Activated CD4-positive, alpha-beta T cell treated with anti-CD3 and anti-CD28 coated beads, Interleukin-10, Interleukin-2, amounts not matched to agents 100 ng/mL and 50 ng/mL, durations not matched to agents 16 hours and 8 hours (primary cell): ENCODE measurements at regions not wholly inside any gene's neighbourhood (a gene's known extent, or its start where the extent isn't known, plus 50 kb on each side); places are given as distances from the start of the nearest gene placed in this dataset.
"Not testable (repeated sequence)": the region's sequence is repeated elsewhere in the genome, so short reads cannot be mapped to it uniquely, and the experiment has no call there.

Experiments
- DNase-seq: peaks from one replicate; pipeline ENCODE4 v3.0.0-alpha.2; 2020

DNA sequence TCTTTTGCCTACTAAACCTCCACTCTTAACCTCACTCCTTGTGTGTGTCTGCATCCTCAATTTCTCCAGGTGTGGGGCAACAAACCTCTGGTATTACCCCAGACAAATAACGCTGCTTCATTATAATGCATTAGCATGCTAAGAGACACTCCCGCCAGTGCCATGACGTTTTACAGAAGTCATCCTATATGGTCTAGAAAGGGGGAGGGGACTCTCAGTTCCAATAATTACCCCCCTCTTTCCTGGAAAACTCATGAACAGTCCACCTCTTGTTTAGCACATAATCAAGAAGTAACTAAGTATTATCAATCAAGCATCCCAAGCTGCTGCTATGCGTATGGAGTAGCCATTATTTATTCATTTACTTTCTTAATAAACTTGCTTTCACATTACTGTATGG lies 364.5 kb downstream of the TYW1 start:
- no peak for DNase-seq

DNA sequence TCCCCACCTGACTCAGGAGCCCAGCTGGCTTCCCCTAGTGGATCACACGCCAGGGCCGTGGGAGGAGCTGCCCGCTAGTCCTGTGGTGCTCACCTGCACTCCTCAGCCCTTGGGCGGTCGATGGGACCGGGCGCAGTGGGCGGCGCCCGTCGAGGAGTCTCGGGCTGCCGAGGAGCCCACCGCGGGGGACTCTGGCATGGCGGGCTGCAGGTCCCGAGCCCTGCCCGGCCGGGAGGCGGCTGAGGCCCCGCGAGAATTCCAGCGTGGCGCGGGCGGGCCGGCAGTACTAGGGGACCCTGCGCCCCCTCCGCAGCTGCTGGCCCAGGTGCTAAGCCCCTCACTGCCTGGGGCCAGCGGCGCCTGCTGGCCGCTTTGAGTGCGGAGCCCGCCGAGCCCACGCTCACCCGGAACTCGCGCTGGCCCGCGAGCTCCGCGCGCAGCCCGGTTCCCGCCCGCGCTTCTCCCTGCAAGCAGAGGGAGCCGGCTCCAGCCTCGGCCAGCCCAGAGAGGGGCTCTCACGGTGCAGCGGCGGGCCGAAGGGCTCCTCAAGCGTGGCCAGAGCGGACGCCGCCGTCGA lies 367.9 kb downstream of the TYW1 start:
- no peak for DNase-seq

DNA sequence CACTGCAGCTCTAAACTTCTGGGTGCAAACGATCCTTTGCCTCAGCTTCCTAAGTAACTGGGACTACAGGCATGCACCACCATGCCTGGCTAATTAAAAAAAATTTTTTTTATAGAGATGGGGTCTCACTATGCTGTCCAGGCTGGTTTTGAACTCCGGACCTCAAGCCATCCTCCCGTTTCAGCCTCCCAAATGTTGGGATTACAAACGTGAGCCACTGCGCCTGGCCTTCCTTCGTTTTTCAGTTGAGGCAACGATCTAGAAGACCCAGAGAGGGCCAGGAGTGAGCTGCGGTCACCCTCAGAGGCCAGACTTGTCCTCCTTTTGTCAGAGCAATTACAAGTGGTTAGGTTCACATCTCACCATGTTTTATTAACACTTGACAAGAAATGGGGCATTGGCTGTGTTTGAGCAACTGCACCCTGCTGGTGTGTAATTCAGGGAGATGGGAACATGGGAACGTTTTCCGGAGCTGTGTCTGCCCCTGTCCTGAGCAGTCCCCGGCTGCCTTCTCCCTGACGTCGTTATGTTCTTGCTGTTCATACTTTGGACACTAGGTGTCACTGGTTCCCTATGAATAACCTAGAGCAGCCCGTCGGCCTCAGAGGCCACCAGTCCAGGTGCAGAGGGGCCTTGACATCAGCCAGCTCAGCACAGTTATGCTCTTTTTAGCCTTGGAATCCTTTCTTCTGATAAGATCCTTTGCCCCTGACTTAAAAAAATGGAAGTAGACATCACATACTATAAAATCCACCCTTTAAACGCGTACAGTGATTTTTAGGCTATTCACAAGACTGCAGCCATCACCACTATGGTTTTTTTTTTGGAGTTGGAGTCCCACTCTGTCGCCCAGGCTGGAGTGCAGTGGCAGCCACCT lies 375.0 kb downstream of the TYW1 start:
- DNase-seq = peak; percentile 71

DNA sequence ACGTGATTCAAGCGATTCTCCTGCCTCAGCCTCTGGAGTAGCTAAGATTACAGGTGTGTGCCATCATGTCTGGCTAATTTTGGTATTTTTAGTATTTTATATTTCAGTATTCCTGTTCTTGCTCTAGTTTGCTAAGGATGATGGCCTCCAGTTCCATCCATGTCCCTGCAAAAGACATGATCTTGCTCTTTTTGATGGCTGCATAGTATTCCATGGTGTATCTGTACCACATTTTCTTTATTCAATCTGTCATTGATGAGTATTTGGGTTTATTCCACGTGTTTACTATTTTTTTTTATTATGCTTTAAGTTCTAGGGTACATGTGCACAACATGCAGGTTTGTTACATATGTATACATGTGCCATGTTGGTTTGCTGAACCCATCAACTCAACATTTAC lies 376.8 kb downstream of the TYW1 start:
- not testable (repeated sequence) for DNase-seq

DNA sequence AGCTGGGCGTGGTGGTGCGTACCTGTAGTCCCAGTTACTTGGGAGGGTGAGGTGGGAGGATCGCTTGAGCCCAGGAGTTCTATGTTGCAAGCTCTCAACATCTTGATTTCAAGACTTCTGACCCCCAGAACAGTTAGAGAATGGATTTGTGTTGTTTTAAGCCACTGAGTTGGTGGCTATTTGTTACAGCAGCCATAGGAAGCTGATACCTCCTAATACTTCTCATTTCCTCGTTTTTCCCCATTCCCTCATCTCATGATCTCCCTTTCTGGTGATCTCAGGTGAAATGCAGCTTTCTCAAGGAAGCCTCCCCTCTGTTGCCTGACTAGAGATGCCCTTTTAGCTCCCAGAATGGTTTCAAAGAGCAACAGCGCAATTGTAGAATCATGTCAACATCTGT lies 378.8 kb downstream of the TYW1 start:
- no peak for DNase-seq

DNA sequence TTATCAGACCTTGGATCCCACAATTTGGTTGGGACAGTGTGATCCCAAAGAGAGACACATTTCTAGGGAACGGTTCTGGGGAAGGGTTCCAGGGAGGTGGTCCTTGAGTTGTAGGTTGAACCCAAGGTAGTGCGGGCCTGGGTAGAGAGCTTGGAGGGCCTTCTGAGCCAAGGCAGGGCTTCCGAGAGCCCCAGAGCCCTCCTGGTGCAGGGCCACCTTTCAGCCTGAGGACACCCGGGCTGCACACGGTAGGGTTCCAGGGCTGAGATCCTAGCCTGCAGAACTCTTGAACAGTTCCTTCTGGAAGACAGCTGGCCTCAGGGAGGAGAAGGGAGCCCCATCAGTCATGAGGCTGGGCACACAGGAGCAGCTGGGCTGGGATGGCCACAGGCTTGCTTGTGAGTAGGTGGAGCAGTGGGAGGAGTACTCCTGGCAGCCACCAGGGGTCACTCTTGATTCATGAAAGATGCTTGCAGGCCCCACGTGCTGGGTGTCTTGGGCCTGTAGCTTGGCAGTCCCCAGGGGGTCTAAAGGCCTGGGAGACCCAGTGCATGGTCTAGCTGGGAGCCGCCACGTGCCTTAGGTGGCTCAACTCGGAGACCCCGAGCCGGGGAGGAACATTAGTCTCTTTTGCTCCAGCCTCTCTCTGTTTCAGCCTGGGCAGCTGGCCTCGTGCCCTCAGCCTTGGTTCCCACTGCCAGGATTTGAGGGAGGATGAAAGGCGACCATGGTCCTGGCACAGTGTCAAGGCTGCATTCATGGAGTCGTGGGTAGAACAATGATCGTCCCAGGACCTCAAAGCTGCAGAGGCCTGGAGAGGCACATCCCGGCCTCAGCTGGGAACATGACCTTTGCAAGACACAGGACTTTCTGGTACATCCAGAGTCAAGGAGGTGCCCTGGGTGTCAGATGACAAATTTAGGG lies 381.6 kb downstream of the TYW1 start:
- peak; percentile 71 for DNase-seq

DNA sequence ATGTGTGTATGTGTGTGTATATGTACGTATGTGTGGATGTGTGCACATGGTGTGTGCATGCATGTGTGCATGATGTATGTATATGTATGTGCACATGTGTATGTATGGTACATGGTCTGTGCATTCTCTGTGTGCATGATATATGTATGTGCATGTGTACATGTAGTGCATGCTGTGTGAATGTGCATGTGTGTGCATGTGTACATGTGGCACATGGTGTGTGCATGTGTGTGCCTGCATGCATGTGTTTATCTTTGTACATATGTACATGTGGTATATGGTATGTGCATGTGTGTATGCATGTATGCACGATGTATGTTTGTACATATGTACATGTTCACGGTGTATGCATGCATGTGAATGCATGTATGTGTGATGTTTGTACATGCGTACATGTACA lies 383.7 kb downstream of the TYW1 start:
- no peak for DNase-seq

DNA sequence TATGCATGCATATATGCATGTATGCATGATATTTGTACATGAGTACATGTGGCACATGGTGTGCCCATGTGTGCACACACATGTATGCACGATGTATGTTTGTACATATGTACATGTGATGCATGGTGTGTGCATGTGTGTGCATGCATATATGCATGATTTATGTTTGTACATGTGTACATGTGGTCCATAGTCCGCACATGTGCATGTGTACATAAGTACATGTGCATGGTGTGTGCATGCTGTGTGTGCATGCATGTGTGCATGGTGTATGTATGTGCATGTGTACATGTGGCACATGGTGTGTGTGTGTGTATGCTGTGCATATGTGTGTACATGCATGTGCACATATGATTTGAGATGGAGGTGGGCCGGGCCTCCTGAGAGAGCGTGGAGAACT lies 384.2 kb downstream of the TYW1 start:
- DNase-seq = no peak

DNA sequence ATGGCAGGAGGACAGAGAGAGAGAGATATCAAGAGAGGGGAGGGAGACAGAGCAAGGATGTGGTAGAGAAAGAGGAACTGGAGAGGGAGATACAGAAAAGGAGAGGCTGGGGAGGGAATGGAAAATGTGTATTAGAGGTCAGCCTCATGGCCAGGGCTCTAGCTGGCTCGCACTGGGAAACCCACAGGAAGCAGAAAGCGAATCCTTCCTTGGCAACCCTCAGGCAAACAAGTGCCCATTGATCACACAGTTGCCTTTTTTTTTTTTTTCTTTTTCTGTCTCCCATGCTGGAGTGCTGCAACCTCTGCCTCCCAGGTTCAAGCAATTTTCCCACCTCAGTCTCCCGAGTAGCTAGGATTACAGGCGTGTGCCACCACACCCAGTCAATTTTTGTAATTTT lies 391.2 kb downstream of the TYW1 start:
- no peak for DNase-seq

DNA sequence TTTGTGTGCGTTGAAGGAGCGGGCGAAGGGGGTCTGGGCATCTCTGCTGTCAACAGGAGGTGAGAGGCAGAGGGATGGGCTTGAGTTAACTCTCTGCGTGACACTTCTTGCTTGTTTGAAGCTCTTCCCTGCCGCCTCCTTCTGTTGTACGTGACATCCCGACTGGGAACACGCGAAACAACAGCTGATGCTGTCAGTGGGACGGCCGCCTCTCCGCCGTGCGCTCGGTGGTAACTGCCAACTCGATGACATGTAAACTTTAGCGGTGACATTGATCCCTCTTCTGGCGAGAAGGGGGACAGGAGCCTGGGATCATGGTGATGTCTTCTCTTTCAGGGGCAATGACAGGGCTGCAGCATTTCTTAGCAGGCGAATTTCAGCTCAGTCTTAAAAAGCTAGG lies 394.5 kb downstream of the TYW1 start:
- DNase-seq = no peak

DNA sequence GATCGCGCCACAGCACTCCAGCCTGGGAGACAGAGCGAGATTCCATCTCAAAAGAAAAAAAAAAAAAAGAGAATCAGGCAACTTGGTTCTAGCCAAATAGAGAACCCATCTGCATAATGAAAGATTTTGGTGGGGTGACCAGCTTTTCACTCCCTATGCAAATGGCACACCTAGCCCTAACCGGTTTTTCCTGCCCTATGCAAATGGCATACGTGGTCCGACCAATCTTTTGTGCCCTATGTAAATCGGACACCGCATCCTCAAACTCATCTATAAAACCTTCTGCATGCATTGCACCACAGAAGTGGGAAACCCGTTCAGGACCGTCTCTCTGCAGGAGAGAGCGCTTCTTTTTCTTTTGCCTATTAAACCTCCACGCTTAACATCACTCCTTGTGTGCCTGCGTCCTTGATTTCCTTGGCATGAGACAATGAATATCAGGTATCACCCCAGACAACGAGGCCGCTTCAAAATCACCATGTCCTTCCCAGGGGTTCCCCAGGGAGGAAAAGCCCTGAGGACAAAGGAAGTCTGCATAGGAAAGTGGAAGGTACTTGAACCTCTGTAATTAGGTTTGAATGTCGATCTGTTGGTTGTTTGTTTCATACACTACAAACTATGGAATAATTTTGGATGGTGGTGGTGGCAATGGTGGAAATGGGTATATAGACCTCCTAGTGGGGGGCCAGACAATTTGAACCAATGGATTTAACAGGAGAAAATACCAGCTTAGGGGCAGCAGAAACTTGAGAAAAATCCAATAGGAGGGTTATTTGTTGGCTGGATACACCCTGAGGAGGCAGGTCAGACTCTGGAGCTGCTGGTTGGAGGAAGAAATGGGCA lies 396.2 kb downstream of the TYW1 start:
- no peak for DNase-seq

DNA sequence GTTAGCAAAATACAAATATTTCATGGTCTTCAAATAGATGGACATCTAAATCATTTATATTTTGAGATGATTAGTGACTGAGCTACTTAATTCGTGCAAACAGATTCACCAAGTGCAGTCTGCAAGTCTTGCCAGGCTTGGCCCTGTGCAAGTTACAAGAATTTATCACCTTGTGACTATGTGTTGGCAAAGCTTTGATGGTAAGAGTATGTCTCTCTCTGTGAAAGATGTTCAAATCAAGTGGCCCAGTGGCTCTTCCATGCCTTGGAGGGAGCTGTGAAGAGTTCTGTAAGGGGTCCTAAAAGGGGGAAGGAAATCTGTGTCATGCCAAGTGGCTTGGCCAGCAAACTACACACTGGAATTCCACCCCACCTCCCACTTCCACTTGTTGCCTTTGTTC lies 397.3 kb downstream of the TYW1 start:
- DNase-seq = no peak

DNA sequence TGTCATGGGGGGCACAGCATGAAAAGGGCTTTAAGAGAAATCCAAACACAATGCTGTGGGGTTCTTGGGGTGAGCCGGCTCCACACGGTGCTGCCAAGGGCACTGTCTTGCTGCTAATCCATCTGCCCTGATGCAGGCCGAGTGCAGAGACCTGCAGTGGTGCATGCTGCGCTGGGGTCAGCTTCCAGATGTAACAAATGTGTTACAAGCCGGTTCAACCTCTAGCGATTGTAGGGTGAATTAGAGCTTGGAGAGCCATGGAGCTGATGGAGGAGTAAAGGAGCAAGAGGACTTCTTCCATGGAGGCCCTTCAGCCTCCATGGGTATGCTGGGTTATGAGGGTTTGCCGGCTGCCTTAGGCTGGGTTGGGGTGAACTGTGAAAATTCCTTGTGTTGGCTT lies 402.3 kb downstream of the TYW1 start:
- no peak for DNase-seq

DNA sequence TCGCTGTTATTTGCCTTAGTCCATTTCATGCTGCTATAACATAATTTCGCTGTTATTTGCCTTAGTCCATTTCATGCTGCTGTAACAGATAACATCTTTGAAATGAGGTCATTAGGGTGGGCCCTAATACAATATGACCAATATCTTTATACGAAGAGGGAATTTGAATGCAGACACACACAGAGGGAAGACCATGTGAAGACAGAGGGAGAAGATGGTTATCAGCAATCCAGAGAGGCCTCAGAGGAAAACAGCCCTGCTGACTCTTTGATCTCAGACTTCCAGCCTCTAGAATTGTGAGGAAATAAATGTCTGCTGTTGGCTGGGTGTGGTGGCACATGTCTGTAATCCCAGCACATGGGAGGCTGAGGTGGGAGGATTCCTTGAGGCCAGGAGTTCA lies 404.9 kb downstream of the TYW1 start:
- DNase-seq = no peak

DNA sequence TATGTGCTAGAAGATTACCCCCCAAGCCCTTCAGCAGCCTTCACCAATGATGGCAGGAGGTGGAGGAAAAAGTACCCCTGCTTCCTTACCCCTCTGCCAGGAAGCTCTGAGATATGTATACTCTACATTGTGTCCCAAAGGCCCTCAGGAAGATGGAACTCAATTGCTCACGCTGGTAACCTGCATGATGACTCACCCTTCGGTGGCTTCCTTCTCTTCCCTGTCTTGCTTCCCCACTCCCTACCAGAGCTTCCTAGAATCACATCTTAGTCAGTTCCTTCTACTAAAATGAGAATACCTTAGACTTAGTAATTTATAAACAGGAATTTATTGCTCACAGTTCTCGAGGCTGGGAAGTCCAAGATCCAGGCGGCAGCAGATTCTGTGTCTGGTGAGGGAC lies 405.6 kb downstream of the TYW1 start:
- no peak for DNase-seq

DNA sequence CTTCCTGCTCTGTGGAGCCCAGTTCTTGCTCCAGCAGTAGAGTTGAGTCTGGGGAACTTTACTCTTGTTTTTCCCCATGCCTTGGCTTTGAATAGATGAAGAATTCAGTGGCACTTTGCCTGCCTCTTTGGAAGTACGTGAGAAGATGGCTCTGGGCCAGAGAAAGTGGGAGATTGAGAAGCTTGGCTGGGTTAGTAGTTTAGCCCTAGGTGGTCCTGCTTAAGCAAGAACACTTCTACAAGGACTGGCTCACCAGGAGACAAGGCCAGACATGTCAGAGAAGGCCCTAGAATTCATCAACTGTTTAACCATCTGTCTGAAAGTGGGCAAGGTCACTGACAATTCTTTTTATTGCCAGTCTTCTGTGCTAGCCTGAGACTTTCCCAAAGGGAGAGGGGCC lies 410.3 kb downstream of the TYW1 start:
- no peak for DNase-seq

DNA sequence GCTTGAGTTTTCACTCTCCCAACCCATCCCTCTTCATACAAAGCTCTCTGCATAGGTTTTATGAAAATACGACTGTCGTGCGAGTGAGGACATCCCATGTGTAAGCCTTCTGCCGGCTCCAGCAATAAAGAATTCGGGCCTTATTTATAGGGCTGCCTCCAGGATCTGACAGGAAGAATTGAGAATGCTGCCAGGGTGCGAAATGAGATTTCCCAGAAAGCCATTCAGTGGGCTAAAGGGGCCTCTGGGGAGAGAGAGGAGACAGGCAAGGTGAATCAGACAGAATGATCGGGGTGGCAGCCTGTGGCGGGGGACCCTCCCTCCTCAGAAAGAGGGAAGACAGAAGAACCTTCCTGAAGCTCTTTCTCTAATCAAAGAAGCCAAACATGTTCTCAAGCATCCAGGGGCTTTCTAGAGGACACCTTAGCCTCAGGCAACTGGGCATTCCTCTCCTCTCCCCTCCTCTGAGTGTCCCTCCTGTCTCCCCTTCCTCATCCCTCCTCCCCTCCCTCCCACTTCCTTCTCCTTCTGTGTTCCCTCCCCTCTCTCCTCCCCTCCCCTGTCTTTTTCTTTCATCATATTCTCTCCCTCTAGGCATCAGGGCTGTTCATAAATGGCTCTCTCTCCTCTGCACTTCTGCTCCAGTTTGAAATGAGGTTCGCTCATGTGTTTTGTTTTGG lies 410.9 kb downstream of the TYW1 start:
- no peak for DNase-seq

DNA sequence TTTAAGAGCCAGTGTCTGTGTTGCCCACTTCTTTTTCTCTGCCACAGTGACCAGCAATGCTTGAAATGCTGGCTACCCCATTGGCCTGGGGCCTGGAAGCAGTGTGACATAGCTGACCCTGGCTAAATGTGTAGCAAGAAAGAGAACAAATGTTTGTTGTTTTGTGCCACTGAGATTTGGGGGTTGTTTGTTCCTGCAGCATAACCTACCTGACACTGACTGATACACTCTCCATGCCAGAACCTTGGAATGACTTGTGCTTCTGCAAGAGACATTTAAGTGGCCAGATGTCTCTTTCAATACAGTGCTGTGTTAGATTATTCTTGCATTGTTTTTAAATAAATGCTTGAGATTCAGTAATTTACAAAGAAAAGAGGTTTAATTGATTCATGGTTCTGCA lies 411.5 kb downstream of the TYW1 start:
- DNase-seq = no peak

DNA sequence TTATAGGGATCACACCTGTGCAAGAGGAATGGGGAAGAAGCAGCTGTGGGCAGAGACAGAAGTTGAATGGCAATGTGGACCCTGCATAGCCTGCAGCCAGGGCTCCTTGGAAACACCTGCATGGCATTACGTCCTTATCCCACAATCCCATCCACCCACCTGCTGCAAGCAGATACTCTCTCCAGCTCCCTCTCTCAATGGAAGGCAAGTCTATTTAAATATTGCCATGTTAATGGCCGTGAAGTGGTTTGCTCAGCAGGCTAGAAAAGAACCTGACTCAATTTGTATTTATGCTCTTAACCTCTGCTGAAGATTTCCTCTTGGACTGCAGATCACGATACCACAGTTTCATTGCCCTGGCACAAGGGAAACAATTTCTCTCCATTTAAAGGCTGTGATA lies 417.0 kb downstream of the TYW1 start:
- no peak for DNase-seq

DNA sequence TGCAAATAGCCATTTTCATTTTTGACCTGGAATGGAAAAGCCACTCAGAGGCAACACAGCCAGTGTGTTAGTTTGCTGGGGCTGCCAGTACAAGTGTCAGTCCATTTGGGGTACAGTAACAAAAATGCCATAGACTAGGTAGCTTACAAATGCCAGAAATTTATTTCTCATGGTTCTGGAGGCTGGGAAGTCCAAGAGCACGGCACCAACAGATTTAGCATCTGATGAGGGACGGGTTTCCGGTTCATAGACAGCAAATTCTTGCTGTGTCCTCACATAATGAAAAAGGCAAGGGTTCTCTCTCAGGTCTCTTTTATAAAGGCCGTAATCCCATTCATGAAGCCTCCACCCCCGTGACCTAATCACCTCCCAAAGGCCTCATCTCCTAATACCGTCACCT lies 418.2 kb downstream of the TYW1 start:
- no peak for DNase-seq

DNA sequence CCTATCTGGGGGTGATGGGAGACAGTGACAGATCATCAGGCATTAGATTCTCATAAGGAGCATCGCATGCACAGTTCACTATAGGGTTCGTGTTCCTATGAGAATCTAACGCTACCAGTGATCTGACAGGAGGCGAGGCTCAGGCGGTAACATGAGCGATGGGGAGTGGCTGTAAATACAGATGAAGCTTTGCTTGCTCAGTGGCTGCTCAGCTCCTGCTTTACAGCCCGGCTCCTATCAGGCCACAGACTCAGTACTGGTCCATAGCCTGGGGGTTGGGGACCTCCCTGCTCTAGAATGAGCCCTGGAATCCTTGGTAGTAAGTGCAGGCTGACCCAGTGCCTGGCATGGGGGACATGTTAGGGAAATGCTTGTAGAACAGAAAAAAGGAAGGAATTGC lies 426.0 kb downstream of the TYW1 start:
- DNase-seq = no peak

DNA sequence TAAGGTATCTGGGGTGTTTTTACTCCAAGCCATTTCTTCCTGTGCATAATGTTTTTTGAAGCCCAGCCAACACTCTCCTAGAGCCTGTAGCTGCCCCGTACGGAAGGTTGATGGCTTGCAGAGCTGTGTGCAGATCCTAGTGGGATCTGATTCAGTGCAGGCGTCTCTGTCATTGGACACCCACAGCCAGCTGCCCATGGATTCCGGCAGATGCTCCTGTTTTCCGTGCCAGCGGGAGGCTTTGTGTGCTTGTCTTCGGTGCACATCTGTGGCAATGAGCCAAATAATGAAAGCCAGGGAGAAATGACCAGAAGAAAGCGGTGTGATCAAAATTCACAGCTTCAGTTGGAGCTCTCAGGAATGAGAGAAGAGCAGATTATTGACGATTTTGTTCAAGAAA lies 426.4 kb downstream of the TYW1 start:
- DNase-seq = no peak
